Anterior cingulate cortex (tissue), 58 donors: ENCODE measurements at regions not wholly inside any gene's neighbourhood (a gene's known extent, or its start where the extent isn't known, plus 50 kb on each side); places are given as distances from the start of the nearest gene placed in this dataset.

Source experiments
- DNase-seq, 58 donors: peaks; one replicate each; lab custom pipeline; 2025; lab: John Stamatoyannopoulos, UW

DNA sequence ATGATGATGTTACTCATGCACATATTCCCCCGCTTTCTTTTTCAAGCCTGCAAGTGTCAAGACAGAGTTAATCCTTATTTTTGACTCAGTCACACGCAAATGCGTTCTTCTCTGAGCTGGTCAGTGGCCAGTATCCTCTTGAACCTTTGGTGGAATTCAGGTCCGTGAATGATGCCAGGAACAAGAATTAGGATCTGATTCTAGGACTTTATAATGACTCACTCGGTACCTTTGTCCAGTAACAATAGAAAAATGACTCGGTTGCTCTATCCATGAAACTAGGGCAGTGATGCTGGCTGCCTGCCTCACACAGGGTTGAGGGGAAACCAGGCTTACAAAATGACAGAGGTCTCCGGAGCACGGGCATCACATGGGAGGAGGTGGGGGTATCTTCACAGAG lies 185.8 kb upstream of the NUDT4 start:
- peak in 16 of 58 donors; percentile 2 to 64 (median 9) for DNase-seq

DNA sequence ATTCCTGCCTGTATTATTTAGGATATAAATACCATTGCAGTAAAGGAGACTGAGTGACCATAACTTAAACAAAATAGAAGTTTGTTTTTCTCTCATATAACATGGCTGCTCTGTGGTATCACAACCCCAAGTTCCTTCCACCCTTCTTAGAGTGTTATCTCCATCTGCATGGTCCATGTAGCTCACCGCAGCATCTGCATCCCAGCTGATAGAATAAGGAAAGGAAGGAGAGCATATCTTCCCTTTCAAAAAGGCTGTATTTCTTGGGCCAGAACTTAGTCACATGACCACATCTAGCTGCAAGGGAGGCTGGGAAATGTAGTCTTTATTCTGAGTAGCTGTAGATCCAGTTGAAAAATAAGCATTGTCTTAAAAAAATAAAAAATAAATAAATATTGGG lies 184.8 kb upstream of the NUDT4 start:
- no peak for DNase-seq

DNA sequence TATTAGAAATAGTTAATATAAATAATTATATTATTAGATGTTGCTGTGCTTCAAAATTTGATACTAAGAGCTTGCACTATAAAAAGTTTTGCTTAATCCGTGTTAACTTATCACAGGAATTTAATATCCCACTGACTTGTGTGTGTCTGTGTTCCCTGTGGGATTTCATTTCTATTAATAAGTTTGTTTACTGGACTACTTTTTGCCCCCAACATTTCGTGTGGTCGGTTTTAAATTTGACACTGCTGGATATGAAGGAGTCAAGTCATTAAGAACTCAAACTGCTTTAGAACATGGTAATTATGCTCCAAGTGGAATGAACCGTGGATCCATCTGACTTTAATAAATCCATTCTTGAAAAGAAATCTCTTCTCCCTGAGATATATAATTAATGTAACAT lies 182.2 kb upstream of the NUDT4 start:
- no peak for DNase-seq

DNA sequence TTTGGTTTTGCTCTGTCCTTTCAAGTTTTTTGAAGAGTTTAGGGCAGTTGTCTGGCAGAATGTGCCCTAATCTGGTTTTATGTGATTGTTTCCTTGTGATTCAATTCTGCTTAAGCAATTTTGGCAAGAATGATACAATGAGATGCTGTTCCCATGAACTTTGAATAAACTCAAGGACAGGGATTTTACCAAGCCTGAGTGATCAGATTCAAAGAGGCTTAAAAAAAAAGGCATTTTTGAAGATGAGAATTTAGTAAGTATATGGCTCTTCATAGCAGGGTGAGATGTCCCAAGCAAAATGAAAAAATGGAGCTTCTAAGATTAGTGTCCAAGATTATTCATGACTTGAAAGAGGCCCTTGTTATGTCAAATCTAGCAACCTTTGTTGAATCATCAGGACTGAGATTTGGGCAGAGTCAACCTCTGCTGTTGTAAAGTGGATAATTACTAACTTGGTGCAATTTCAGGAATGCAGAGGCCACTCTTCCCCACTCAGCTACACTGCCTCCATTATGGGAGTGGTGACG lies 180.6 kb upstream of the NUDT4 start:
- DNase-seq = no peak

DNA sequence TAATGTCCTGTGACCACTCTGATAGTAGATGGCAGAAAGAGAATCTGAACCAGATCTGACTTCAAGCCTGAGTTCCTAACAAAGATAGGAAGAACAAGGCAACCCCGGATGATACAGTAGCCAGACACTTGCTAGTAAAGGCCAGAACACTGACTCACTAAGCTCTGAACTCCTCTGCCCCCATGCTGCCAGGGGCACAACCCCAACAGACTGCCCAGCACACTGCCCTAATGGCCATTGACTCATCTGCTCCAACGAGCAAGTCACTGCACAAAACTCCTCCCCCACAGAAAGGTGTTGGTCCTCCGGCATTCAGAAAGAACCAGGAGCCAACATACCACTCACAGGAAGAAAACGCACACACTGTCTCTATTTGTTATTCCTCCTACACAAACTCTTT lies 179.6 kb upstream of the NUDT4 start:
- no peak for DNase-seq

DNA sequence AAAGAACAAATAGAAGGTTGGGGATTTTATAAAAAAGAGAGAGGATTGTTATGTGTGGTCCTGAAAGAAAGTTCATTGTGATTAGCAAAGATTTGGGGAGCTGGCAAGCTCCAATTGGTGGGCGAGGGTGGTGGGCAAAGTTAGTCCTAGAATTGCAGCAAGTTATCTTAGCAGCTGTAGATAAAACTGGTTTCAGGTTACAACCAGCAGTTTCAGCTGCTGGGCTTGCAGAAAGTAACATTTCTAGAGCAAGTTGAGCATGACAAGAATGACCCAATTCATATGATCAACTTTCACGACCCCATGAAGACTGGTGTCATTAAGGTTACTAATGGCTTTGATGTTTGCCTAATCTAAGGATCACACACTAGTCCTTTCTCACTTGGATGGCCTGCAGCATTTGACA lies 177.9 kb upstream of the NUDT4 start:
- DNase-seq = no peak

DNA sequence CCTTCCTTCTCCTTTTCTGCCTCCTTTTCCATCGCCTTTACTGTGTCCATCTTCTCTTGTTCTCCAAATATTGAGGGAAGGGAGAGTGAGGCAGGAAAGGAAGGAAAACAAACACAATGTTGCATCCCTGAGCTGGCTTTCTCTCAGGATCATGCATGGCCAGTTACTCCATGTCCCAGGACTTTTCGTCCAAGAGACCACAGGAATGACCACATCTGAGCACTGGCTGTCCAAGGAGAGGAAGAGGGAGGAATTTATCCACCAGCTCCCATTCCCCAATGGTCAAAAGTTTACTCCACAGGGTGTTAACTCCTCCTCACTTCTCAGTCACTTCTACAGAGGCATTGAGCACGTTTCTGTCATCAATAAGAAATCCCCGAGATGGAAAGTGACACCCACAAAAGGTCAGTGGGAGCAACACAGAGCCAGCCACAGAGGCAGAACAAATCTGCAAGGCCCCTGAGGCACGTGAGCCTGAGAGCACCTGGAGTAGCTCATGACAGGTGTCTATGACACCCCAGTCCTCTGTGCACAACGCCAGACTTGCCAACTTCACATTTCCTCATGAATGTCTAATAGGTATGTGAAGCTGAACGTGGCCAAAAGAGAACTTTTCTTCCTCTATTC lies 177.3 kb upstream of the NUDT4 start:
- DNase-seq = no peak

DNA sequence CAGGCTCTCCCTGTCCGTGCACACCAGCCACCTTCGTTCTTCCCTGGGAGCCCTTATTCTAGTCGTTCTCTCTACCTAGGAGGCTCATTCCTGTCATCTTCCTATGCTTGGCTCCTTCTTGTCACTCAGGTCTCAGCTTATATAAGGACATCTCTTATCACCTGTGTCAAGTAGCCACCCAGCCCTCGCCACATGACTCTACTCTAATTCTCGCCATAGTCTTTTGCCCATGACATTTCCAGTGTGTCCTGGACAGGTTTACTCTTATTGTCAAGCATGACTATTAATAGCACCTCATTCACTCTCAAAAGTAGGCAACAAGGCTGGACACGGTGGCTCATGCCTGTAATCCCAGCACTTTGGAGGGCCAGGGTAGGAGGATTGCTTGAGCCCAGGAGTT lies 175.7 kb upstream of the NUDT4 start:
- DNase-seq = no peak

DNA sequence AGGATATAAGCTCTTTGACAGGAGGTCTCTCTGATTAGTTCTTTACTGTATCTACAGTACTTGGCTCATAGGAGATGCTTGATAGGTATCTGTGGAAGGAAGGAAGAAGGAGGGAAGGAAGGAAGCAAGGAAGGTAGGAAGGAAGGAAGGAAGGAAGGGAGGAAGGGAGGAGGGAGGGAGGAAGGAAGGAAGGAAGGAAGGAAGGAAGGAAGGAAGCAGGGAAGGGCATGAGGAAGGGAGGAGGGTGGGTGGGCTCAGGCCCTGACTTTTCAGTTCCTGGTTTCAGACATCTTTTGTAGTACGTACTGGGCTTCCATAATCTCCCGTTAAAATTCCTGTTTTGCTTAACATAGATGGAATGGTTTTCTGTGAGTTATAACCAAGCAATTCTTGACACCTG lies 175.0 kb upstream of the NUDT4 start:
- no peak for DNase-seq

DNA sequence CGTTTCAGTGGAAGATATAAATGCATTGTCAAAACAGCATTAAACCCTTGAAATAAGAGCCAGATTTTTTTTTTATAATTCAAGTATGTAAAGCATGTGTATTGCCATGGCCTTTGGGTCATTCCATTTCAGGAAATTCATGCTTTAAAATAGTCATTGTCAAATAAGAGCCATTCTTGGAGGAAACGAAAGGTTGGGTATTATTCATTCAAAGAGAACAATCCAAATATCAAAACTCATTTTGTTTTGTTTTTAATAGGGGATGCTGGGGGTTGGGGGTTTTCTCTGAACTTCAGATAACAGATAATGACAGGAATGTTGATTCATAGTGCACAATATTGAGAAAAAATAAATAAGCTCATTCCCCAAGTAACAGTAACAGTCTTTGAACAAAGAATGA lies 174.4 kb upstream of the NUDT4 start:
- DNase-seq = no peak

DNA sequence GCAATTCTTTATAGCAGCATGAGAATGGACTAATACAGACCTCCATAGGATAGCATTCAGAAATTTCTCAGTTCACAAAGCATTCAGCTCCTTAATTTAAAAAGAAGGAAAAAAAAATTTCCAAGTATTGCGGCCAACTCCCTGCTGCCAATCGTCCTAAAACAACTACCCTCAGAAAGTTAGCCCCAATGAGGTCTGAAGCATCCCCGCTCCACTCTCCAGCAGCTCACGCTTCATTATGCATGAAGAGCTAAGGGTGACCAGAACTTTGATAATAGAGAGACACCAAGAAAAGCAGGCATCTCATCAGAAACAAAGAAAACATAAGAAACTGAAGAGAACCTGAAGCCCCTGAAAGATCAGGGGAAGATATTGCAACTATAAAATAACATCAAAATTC lies 172.8 kb upstream of the NUDT4 start:
- no peak for DNase-seq

DNA sequence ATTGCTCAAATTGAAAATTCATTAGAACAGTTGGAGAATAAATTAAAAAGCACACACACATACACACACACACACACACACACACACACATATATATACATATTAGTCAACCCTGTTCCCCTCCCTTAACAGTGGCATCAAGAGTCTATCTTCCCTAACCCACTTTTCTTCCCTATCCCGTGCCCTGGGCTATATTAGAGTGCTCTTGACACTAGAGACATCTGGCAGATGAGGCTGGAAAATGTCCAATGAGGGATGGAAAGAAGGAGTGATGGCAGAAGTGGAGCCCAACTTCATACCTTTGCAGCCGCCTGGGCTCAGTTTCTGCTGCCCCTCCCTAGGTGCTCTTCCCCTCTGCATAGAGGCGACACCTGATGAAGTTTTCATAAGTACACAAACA lies 172.4 kb upstream of the NUDT4 start:
- DNase-seq = no peak

DNA sequence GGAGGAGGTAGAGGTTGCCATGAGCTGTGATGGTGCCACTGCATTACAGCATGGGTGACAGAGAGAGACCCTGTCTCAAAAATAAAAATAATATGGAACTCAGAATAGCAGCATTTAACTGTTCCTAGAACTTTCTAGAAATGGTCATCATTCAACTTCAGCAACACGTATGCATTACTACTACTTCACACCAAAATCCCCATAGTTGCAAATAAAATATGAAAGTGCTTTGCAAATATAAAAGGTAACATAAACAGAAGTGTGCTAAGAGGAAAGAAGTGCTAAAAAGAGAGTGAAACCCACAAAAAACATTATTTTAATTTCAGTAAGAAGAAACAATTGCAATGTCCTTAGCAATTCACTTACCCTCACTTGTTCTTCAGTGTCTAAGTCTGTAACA lies 169.7 kb upstream of the NUDT4 start:
- DNase-seq = no peak

DNA sequence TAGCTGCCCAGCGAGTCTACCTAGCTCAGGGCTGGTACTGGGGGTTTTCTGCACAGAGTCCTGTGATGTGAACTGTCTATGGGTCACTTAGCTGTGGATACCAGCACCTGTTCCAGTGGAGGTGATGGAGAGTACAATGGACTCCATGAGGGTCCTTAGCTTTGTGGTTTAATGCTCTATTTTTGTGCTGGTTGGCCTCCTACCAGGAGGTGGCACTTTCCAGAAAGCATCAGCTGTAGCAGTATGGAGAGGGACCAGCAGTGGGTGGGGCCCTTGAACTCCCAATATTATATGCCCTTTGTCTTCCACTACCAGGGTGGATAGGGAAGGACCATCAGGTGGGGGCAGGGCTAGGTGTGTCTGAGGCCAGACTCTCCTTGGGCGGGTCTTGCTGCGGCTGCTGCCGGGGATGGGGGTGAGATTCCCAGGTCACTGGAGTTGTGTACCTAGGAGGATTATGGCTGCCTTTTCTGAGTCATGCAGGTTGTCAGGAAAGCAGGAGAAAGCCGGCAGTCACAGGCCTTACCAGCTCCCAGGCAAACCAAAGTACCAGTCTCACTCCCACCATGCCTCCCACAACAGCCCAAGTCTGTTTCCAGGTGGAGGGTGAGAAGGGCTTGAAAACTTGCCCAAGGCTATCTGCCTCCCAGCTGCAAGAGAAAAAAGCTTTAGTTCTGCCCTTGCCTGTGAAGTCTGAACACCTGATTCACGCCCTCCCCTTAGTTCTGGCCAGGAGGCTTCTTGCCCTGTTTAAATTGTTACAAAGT lies 163.0 kb upstream of the NUDT4 start:
- no peak for DNase-seq

DNA sequence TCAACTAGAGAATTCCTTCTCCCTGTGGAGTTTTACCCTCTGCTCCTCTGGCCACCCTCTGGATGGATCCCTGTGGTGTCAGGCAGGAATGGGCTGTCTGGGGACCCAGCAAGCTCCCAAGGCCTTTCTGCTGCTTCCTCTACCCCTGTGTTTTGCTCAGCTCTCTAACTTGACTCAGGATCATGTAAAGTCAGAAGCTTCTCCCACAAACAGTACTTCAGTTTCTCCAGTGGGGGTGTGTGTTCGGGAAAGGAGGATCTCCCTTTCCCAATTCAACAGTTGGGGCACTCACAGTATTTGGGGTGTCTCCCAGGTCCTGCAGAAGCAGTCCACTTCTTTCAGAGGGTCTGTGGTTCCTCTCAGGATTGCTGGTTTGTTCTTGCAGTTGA lies 162.4 kb upstream of the NUDT4 start:
- DNase-seq = no peak

DNA sequence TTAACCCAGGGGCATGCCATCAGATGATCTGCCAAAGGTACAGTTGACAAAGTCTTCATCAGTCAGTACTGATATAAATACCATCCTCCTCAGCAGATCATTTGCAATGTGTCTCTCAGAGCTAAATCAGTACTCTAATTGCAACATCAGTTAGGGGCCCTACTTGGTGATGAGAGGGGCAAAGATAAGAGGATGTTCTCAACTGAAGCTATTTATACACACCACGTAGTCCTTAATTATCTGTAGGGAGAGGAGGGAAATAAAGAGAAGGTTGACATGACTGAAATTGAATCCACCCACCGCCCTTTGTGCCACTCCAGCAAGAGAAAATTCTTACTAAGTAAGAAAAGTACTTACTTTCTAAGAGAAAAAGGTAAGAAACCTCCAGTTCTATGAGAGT lies 157.8 kb upstream of the NUDT4 start:
- DNase-seq = no peak

DNA sequence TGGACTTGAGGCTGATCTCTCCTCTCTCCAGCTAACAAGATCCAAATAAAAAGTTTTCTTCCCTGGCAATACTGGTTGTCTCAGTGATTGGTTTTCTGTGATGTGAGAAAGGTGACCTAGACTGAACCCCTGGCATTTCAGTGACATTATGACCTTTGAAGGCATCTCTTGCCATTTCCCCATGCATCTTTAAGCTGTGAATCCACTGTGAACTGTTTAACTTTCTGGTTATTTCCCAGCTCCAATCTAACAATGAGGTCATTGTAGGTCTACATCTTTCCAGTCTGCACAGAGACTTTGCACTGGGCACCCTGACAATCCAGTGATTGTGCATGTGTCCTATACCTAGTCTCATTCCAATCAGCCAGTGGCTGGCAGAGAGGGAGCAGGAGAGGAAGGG lies 155.9 kb upstream of the NUDT4 start:
- peak in 19 of 58 donors; percentile 2 to 72 (median 13) for DNase-seq

DNA sequence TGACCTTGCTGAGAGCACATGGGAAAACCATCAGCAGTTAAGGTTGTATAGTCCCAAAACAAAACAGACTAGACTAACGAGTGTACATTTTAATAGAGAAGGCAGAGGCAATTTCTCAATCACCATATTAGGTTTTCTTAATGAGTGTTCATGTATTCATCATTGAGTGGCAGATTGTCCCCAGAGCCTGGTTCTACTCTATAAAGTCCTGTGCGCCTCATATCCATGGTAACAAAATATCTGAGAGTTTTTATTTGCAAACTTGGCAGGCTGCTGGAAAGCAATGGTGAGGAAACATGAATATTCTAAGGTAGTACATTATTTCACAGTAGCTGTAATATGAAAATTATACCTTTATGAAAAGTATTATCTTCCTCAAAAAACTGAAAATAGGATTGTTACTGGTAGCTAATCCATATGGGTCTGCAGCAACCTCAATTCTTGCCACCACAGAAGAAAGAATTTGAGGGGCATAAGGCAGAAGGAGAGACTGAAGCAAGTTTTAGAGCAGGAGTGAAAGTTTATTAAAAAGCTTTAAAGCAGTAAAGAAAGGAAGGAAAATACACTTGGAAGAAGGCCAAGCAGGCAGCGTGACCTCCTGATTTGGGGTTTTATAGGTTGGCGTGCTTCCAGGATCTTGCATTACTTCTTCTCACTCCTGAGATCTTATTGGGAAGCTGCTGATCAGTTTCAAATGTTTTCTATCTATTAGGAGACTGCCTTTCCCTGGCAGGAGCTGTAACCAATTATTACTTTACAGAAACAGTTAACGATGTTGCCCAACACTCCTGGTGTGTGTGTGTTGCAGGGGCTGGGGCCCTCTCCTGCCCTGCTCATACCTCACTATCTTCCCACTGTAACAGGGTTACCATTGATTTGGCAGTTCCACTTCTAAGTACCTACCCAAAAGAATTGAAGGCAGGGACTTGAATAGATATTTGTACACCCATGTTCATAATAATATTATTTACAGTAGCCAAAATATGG lies 154.0 kb upstream of the NUDT4 start:
- no peak for DNase-seq

DNA sequence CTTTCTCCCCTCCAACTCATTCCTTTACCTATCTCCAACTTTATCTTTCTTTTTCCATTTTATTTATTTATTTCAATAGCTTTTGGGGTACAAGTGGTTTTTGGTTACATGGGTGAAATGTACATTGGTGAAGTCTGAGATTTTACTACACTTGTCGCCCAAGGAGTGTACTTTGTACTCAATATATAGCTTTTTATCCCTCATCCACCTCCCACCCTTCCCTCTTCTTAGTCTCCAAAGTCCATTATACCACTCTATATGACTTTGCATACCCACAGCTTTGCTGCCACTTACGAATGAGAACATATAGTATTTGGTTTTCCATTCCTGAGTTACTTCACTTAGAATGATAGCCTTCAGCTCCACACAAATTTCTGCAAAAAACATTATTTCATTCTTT lies 152.6 kb upstream of the NUDT4 start:
- DNase-seq = no peak

DNA sequence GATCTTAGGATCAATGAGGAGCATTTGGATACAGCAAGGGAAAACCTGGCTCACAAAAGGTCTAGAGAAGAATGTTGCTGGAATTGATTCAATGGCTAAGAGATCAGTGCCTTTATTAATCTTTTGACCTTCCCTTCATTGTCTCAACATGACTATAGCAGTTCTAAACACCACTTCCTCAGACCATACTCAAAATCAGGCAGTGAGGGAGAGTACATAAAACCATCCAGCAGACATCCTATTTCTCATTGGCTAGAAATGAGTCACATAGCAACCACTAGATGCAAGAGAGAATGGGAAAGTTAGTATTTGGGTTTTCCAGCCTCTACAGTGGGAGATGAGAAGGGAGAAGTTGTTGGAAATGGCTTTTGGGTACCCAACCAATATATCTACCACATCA lies 151.4 kb upstream of the NUDT4 start:
- no peak for DNase-seq
